ENCODE measurements at regions not wholly inside any gene's neighbourhood (a gene's known extent, or its start where the extent isn't known, plus 50 kb on each side); places are given as distances from the start of the nearest gene placed in this dataset.

- TF ChIP-seq, protein P1, sequence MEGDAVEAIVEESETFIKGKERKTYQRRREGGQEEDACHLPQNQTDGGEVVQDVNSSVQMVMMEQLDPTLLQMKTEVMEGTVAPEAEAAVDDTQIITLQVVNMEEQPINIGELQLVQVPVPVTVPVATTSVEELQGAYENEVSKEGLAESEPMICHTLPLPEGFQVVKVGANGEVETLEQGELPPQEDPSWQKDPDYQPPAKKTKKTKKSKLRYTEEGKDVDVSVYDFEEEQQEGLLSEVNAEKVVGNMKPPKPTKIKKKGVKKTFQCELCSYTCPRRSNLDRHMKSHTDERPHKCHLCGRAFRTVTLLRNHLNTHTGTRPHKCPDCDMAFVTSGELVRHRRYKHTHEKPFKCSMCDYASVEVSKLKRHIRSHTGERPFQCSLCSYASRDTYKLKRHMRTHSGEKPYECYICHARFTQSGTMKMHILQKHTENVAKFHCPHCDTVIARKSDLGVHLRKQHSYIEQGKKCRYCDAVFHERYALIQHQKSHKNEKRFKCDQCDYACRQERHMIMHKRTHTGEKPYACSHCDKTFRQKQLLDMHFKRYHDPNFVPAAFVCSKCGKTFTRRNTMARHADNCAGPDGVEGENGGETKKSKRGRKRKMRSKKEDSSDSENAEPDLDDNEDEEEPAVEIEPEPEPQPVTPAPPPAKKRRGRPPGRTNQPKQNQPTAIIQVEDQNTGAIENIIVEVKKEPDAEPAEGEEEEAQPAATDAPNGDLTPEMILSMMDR (IDR thresholded peaks at IDR 0.05) = no peak
- TF ChIP-seq POLR2A (IDR thresholded peaks at IDR 0.05) = no peak
Observed at GRCh38 chr6:168165373-168165772, 86.4 kb upstream of the FRMD1 start.

All from heart left ventricle (tissue), 13 donors.